ENCODE measurements at regions not wholly inside any gene's neighbourhood (a gene's known extent, or its start where the extent isn't known, plus 50 kb on each side); places are given as distances from the start of the nearest gene placed in this dataset.

DNA sequence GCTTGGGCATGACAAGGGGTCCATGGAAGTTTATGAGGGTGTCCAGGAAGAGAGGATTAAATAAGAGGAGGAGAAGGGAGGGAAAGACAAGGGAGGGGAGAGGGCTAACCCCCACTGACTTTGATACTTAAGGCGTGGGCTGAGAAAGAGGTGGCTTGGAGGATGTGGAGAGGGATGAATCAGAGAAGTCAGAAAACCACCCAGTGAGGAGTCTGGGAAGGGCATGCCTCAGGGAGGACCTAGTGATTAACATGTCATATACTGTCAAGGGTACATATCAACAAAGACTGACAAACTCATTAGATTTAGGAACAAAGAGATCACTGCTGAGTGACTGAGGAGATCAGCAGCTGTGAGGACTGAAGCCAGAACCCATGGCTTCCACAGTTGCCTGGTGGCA, 145.4 kb downstream of the IRX5 start:
- no peak for DNase-seq

DNA sequence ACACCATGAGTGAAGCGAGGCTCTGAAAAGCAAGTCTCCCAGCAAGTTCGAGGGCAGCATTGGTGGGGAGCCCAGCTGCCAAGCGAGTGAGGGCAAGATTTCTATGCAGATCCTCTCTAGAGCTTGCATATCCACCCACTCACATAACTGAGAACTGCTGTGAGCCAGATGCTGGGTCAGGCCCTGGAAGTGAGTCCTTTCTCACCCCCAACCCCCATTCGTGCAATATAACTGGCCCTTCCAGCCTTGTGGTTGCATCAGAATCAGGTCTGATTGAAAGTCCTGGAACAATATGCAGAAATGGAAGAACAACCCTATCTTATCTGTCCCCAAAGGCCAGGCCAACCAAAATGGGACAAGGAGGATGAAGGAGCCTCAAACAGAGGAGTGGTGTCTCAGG, 146.6 kb downstream of the IRX5 start:
- no peak for DNase-seq

DNA sequence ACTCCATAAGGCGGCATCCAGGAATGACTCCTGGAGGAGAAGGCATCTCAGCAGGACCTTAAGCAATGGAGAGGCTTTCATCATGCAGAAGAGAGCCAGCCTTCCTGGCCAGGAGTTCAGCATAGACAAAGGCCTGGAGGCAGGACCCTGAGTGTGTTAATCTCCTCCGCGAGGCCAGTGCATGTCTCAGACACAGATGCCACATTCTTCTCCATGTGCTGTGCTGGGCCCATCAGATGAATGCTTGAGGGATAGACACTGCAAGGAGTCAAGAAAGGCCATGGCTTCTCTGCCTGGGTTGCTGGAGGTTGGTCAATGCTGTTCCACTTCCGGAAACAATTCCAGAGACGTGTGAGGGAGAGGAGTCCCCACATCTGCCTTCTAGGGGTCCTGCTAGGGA, 147.5 kb downstream of the IRX5 start:
- no peak for DNase-seq

DNA sequence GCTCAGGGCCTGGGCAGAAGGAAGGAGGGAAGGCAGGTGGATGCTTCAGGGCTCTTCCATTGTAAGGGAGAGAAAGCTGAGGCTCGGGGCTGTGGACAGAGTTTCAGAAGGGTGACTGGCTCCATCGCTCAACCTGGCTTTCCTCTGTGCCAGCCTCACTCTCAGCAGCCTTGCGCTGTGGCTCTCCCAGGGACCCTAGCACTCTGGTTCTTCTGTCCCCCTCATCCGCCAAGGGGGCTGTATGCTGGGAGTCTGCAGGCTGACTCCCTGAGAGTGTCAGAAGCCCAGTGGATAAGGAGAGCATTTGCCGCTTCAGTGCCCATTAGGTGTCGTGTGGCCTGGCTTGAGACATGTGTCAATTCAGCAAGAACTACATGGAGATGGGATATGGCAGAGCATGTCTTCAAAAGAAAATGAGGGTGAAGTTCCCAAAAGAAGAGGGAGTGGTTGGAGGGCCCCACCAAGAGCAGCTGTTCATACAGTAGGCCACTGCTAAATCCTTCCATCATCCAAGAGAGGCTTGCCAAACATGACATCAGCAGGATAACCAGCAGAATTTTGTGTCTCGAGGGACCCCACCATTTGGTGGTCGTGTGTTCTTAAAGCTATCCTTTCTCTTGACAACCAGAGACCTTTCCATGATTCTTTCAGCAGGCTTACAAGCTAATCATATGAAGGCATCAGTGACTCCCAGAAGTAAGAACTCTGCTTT, 148.2 kb downstream of the IRX5 start:
- no peak for DNase-seq

DNA sequence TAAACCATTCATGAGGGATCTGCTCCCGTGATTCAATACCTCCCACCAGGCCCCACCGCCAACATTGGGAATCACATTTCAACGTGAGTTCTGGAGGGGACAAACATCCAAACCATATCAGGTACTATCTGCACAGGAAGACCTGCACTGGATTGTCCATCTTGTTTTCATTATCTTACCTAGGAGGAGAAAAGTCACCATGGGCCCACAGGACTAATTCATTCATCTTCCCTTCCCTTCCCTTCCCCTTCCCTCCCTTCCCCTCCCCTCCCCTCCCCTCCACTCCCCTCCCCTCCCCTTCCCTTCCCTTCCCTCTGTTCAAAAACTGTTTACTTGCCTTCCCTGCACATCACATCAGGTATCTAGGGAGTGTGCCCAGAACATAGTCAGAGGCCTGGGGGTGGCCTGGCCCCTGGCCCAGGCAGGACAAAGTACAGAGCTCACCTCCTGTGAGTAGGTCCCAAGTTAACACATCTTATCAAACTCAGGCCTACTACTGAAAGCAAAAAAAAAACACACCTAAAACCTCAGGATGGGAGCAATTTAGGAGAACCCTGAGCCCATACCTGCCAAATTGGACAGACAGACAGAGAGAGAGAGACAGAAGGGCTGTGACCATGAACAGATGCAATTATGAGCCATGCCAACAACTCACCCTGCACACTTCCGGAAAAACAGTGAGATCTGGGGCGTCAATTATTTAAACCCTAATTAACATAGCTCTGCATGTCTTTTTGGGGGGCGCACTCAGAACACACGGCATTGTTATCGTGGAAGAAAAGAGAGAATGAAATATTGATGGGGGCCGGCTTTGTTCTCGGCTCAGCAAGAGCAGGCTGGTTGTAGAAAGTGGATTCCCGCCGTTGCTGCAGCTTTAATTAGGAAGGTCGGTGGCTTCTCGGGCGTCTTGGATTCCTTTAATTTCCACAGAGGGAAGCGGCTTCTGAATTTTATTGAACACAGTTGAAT, 151.2 kb downstream of the IRX5 start:
- DNase-seq: no peak

DNA sequence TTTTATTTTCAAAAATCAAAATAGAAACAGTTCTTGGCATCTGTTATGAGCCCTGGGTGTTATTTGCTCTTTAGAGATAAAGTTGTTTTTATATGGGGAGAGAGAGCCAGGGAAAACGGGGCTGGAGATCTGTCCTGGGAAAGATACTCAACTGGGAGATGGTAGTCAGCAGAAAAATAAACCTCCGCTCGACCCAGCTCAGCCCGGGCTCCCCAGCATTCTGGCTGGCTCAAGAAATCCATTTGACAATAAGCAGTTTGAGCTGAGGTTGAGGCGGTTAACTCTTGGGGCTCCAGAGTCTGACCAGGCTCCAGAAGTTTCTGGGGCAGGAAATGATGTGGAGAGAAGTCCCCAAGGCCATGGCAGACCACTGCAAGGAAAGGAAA, 151.9 kb downstream of the IRX5 start:
- DNase-seq: no peak

DNA sequence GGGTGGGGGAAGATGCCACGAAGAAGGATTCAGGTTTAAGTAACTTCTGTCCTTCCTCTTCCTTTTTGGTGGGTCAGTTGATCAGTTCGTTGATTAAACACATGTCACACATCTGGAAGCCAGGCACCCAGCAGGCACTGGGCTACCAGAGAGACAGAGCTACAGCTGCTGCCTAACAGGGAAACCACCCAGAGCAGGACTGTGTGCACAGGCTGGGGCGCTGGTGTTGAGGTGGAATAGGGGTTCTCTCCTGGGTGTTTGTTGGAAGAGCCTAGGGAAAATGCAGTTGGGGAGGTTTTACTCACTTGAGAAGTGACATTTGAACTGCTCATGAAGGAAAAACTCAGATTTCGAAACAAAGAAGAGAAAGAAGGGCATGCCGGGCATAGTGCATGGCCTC, 152.4 kb downstream of the IRX5 start:
- DNase-seq: no peak

DNA sequence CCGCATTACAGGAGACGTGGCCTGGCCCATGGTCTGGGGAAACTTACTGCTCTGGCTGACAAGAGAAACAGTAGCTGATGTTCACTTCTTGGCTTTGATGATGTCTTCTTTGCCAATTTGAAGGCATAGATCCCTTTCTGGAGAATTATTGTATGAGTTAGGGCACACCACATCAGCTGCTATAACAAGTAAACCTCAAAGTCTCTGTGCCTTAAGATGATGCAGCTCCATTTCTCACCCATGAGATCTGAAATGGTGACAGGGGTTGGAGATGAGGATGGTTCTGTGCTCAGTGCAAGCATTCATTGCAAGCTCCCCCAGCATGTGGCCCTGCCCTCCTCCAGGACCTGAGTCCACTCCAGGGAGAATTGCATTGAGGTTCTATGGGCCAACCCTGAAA, 157.4 kb downstream of the IRX5 start:
- DNase-seq: no peak

DNA sequence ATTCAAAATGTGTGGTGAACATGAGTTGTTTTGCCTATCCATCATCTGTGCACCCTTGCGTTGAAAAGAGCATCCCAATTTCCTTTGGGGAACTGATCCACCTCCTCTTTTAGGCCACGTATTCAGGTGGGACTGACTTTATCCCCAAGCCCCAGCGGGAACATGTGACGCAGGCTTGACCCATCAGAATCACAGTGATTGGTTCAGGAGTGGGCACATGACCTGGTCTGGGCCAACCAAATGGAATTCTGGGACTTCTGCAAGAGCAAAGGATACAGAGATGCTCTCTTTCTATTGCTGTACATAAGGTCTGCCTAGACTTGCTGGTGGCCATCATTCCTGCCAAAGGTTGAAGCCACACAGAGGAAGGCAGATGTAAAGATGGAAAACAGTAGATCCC, 158.9 kb downstream of the IRX5 start:
- no peak for DNase-seq

DNA sequence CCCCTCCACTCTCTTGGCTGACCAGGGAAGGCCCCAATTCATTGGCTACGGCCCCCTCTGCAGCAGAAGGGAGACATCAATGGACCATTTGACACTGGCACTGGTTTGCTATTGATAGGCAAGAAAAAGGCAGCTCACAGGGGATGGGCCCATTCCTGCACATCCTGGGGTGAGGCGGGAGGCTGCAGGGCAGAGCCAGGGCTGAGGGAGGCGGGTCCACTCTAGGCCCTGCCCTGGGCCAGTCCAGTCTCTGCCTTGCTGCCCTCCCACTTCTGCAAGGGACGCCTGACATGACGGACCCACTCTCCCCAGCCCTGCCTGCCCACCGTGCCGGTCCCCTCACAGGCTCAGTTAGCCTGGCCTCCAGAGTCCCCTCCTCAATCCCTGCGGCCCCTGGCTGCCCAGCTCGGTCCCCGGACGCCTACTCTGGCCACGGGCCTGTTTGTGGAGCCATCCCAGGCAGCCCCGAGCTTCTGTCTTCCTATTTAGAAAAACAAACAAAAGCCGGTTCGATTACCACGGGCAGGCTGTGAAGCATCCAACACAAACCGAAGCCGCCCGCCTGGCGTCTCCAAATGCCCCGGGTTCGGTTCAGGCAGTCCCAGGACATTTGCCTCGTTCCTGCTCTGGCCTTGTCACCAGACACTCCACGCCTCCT, 160.7 kb downstream of the IRX5 start:
- no peak for DNase-seq

DNA sequence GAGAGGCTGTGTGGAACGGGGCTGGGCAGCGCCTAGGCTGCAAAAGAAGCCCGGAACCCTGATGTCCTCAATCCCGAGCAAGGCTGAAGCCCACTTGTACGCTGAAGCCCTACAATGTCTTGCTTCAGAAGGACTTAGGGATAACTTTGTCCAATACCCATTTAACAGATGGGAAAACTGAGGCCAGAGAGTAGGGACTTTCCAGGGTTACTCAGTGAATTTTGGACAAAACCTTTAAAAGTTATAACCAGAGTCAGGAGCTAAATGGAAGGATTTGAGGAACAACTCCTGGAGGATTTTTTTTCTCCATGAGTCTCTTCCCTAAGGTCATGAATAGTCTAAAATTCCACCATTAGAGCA, 161.2 kb downstream of the IRX5 start:
- DNase-seq: no peak

DNA sequence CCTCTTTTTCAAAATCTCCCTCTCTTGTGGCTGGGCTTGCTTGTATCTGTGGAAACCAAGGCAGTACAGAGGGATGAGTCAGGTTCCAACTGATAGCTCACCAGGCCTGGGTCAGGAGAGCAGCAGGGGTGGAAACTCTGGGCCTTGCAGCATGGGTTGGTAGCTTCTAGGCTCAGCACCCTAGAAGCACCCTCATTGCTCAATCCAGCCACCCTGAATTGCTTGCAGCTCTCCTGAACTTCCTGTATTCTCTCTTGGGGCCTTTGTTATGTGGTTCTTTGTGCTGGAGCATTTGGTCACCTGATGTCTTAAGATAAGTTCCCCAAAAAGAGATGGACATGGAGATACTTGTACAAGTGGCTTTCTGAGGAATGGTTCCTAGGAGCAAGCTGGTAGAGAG, 169.4 kb downstream of the IRX5 start:
- no peak for DNase-seq

DNA sequence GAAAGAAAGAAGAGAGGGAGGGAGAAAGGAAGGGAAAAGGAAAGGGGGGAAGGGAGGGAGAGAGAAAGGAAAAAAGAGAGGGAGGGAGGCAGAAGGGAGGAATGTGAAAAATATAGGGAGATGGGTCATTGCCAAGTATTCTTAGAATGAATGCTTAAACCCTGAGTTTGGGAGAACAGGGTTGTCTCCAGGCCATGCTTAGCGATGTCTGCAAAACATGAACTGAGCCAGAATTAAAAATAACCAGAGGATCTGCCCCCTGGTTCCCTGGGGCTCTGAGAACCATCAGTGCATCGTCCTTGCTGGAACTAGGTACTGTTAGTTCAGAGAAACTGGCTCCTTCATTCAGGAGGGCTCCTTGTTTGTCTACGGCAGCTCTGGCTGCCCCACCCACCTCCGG, 170.4 kb downstream of the IRX5 start:
- no peak for DNase-seq

DNA sequence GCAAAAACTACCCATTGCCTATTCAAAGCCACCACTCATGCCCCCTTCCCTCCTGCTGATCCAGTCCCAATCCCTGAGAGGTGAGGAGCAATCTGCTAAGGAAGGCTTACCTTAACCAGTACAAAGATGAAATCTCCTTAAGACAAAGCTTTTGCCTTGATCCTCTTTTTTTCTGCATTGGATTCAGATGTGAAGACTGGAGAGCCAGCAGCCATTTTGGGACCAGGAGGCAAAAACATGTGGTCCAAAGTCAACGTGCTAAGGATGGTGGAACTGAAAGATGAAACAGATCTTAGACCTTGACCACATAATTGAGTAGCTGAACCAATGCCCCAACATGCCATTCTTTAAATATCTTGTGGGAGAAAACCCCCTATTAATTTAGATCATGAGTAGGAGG, 171.4 kb downstream of the IRX5 start:
- no peak for DNase-seq

DNA sequence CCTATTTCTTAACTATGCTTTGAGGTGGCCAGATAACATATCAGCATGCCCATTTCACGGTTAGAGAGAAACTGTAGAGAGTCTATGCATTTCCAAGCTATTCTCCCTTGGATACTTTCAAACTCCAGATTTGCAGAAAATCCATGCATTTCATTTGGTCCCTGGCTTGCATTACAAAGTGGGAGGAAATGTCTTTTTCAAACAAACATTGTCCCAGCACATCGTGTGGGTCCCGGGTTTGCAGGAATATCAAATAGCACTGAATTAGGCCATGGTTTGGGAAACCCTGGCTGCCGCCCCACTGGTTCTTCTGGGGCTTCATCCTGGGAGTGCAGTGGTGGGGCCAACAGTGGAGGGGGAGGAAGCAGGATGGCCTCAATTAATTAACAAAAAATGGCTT, 171.9 kb downstream of the IRX5 start:
- no peak for DNase-seq

DNA sequence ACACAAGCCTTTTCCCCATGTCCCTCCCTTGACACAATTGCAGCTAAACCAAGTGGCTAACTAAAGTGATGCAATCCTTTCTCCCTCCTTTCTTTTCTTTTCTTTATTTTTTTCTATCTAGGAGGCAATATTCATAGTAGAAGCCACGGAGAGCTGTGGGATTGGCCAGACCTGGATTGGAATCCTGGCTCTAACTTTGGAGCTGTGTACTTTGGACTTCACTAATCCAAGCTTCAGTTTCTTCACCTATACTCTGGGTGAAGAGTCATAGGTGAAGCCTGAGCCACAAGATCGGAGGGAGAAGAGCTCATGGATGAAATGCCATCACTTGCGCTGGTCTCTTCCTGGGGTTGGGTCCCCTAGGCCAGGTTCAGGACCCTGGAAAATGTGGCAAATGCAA, 177.2 kb downstream of the IRX5 start:
- DNase-seq: no peak

DNA sequence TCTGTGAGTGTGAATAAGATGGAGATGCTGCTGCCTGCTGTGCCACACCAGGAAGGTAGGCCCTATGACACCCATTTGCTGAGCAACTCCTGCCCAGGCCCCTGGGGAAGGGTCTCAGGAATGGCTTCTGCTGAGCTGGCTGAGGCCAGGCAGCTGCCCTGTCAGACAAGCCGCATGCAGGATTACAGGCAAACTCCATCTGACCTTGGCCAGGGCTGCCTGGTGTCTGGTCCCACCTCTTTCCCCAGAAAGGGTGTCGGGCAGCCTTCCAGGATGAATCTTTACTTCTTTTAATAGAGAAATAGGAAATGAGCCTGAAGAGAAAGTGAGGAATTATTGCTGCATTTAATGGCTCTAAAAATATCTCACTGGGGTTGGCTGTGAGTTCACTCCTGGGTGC, 182.5 kb downstream of the IRX5 start:
- DNase-seq: no peak

DNA sequence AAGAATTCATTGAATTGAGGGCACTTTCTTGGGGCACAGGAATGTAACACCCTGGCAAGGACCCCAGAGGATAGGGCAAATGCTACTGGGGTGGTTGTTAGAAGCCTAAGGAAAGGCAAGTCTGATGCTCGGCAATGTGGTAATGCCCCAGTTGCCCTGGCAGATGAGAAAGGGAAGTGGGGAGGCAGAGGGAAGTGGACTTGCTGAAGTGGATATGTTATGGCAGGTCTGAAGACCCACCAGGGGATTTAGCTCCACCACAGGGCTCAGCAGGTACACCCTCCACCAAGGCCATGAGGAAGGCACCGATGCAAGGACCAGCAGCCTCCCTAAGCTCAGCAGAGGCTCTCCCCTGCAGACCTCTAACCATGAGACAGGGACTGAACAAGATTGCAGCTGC, 184.8 kb downstream of the IRX5 start:
- no peak for DNase-seq

DNA sequence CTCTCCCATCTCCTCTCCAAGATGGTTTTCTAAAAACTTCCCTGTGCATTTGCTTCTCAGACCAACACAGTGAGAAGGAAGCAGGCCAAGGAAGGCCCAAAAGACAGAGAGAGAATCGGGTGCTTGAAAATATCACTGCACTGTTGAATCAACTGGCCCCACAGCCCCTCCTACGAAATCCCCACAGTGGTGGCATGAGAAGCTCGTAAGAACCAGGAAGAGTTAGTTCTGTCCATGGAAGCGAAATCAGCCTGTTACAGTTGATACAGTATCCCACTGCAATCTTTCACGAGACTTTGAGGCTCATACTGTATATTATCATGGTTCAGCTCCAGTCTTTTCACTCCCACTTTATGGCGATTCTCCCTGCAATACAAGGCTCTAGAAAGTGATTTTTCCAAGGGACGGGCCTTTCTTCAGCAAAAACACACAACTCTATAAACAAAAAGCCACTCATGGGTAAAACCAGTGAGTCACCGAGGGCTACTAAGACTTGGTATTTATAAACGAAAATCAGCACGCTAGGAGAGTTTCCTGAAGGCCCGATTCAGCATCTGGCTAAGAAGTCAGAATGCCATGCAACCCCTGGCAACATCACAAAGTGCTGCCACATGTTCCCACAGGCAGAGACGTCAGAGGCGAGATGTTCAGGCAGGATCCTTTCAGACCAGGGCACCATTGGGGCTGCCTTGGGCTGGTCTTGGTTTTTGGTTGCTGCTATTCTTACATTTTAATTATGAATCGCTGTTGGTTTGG, 185.7 kb downstream of the IRX5 start:
- no peak for DNase-seq

DNA sequence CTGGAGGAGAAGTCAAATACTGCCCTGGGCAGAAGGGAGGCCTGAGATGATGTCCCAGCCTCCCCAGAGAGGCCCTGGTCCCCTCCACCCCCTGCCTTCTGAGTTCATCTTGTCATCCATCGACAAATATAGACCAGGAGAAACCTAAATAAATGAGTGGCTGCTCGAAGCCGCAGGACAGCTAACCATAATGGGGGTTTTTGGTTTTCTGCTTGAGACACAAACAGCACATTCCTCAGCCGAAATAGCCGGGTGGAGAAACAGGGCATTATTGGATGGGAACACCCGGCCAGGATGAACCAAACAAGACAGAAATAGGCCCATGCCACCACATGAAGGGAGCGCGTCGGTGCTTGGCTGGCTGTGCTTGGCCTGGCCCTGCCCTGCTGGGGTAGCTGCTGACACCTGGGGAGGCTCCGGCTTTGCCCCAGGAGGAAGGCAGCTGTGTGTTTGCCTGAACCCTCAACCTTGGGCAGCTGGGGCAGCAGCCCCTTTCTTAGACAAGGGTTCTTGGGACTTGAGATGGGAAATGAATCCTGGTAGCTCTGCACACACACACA, 188.1 kb downstream of the IRX5 start:
- no peak for DNase-seq

DNA sequence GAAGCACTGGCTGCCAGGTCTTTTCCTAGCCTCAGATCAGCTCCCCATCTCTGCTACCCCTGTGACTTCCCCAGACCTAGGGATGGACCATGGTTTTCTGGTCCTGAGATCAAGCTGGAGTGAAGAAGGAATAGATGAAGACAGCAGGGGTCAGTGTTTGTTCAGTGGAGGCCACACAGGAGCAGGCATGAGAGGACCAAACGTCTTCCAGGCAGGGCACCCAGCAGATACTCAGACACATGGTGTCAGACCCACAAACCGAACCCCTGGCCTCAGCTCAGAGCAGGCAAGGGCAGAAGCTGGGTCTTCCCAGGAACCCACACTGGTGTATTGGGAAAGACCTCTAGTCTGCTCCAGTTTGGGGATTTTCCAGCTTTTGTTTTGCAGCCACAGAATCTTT, 189.7 kb downstream of the IRX5 start:
- DNase-seq: no peak

DNA sequence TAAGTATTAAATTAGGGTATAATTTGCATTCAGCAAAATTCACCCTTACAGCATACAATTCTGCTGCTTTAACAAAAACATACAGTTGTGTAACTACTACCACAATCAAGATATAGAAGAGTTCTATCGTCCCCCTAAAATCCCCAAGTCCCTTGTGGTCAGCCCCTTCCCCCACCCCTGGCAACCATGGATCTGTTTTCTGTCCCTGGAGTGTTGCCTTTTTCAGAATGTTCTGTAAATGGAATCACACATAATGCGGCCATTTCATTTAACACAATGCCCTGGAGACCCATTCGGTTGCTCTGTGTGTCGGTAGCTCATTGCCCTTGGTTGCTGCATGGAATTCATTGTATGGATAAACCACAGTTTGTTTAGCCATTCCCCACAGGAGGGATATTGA, 190.2 kb downstream of the IRX5 start:
- DNase-seq: no peak

DNA sequence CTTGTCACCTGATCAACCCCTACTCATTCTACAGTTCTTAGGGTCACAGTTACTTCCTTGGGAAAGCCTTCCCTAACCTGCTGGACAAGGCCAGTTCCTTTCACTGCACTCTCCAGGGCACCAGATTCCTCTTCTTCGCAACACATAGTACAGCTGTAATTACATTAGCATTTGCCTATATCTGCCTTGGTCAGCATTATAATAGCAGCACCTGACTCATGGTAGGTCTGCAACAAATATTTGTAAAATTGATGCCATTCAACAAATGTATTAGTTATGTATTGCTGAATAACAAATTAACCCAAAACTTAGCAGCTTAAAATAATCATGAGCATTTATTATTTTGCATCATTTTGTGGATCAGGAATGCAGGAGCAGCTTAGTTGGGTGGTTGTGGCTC, 193.0 kb downstream of the IRX5 start:
- DNase-seq: no peak
